SKM-1 (cell line): ENCODE measurements at regions not wholly inside any gene's neighbourhood (a gene's known extent, or its start where the extent isn't known, plus 50 kb on each side); places are given as distances from the start of the nearest gene placed in this dataset.

Source experiments
- DNase-seq: peaks from one replicate; lab custom pipeline; 2025; ENCODE audit not compliant: unreplicated experiment; lab: John Stamatoyannopoulos, UW

GRCh38 chr14:53553221-53553620 is 400.1 kb upstream of the DDHD1 start:
- no peak for DNase-seq

- no peak for DNase-seq
These were observed 398.7 kb upstream of the DDHD1 start for GRCh38 chr14:53551862-53552261.

GRCh38 chr14:53550776-53551175 is 397.7 kb upstream of the DDHD1 start:
- DNase-seq: no peak

GRCh38 chr14:53549956-53550355 is 396.8 kb upstream of the DDHD1 start:
- DNase-seq: no peak

GRCh38 chr14:53547593-53547992 is 394.5 kb upstream of the DDHD1 start:
- DNase-seq: no peak

- DNase-seq: no peak
These were observed 392.1 kb upstream of the DDHD1 start for GRCh38 chr14:53545217-53545616.

- DNase-seq: no peak
These were observed 389.6 kb upstream of the DDHD1 start for GRCh38 chr14:53542732-53543131.

GRCh38 chr14:53541411-53541810 is 388.3 kb upstream of the DDHD1 start:
- no peak for DNase-seq

GRCh38 chr14:53539489-53540126 is 386.5 kb upstream of the DDHD1 start:
- DNase-seq: no peak

GRCh38 chr14:53538316-53538881 is 385.3 kb upstream of the DDHD1 start:
- DNase-seq: no peak

- no peak for DNase-seq
These were observed 384.5 kb upstream of the DDHD1 start for GRCh38 chr14:53537422-53538315.

GRCh38 chr14:53536446-53536845 is 383.3 kb upstream of the DDHD1 start:
- no peak for DNase-seq

GRCh38 chr14:53534841-53535240 is 381.7 kb upstream of the DDHD1 start:
- DNase-seq: no peak

- DNase-seq: no peak
These were observed 380.4 kb upstream of the DDHD1 start for GRCh38 chr14:53533384-53533970.

- DNase-seq: no peak
These were observed 379.7 kb upstream of the DDHD1 start for GRCh38 chr14:53532853-53533252.

GRCh38 chr14:53531730-53532129 is 378.6 kb upstream of the DDHD1 start:
- DNase-seq: no peak

GRCh38 chr14:53531156-53531555 is 378.0 kb upstream of the DDHD1 start:
- no peak for DNase-seq

- no peak for DNase-seq
These were observed 376.4 kb upstream of the DDHD1 start for GRCh38 chr14:53529519-53529918.

GRCh38 chr14:53528185-53528671 is 375.1 kb upstream of the DDHD1 start:
- no peak for DNase-seq

GRCh38 chr14:53526200-53526599 is 373.1 kb upstream of the DDHD1 start:
- no peak for DNase-seq

GRCh38 chr14:53525608-53526007 is 372.5 kb upstream of the DDHD1 start:
- DNase-seq: no peak

GRCh38 chr14:53524391-53524790 is 371.3 kb upstream of the DDHD1 start:
- DNase-seq: no peak
